SIG-M5 treated with dmso at 0.1 percent for 504 hours (cell line): ENCODE measurements at regions not wholly inside any gene's neighbourhood (a gene's known extent, or its start where the extent isn't known, plus 50 kb on each side); places are given as distances from the start of the nearest gene placed in this dataset.
"Not testable (repeated sequence)": the region's sequence is repeated elsewhere in the genome, so short reads cannot be mapped to it uniquely, and the experiment has no call there.

Experiments used
- DNase-seq: peaks from one replicate; lab custom pipeline; 2025; ENCODE audit not compliant: unreplicated experiment; lab: John Stamatoyannopoulos, UW

DNA sequence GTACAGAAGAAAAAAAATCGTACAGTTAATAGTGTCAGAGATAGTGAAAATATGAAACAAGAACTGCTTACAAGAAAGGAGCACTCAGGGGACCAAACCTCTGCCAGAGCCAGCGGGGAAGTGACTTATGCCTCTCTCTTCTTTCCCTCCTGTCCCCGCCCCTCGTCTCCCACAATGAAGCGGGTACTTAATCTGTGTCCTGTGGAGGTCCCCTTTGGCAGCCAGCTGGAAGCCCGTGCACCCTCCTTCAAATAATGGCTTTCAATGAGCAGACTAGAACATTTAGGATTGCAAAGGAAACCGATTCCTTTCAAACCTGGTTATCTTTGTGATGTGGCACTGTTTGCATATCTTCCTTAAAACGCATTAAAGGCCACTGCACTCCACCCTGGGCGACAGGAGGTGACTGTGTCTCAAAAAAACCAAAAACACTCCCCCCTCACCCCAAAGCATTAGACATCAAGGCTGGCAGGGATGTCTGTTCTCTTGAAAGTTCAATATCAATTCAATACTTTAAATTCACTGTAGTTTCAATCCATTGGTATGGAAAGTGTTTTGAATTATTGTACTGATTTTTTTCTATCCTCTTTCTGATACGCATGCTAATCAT lies 51.7 kb downstream of the PPIAL4C start:
- not testable (repeated sequence) for DNase-seq

DNA sequence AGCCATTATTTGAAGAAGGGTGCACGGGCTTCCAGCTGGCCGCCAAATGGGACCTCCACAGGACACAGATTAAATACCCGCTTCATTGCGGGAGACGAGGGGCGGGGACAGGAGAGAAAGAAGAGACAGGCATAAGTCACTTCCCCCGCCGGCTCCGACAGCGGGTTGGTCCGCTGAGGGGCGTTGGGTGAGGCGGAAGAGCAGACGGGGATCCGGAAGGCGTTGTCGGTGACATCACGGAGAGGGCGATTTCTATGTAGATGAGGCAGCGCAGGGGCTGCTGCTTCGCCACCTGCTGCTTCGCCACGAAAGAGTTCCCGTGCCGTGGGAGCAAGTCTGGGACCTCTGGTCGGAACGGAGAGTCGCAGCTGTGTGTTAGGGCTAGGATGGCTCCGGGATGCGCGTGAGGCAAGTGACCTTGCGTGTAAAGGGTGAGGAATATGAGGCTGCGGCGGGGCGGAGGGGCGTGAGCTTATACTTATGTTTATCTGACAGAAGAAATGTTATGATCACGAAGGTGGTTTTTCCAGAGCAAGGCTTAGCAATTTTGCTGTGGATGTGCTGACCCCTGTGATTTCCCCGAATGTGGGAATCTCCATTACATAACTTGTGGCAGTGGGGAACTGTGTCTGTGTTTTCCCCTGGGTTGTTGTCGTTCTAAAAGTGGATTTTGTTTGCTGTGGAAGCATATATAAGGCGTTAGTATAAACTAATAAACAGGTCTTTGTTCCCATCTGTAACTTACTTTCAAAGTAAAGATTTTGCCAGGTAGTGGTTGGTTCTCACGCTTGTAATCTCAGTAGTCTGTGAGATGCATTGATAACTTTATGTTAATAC lies 52.9 kb downstream of the PPIAL4C start:
- DNase-seq = peak; percentile 93

DNA sequence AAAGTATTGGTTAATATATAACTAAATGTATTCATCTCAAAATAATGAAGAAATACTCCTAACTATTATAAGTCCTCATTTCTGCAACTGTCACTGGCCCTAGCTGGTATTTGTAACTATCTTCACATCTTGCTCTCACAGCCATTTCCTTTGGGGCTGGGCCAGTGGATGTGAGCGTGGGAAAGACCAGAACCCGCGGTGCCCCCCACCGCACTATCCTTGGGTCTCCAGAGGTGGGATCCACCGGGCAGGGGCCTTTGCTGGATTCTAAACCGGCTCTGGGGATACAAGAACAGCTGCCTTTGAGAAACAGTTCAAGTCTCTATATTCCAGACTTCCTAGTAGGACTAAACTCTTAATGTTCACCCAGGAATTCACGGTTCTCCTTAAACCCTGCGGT lies 54.8 kb downstream of the PPIAL4C start:
- not testable (repeated sequence) for DNase-seq

DNA sequence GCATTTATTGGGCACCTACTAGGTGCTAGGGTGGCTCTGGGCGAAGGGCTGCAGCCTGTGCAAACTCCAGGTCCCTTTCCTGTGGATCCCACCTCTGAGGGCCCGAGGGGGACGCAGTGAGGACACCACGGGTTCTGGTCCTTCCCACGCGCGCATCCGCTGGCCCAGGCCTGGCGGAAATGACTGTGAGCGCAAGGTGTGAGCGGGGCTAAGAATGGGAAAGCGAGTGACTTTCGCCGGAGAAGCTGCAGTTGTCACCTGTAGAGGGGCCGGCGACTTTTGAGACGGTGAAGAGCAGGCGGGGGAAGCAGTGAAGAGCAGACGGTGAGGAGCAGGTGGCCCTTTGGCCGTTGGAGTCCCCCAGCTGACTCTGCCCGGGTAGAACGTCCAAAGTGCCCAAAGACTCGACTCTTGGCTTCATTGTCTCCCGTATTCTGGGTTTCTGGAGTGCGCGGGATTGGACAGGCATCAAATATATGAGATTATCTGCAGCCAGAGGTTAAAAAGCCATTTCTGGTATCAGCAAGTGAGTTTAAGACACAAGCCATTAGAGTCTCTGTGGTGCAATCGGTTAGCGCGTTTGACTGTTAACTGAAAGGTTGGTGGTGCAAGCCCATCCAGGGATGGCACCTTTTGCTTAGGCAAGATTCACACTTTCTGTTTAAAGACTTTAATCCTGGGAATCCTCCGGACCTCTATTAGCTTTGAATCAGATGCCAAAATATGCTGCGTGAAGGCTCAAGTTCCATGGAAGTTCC lies 55.4 kb downstream of the PPIAL4C start:
- DNase-seq = peak; percentile 31

DNA sequence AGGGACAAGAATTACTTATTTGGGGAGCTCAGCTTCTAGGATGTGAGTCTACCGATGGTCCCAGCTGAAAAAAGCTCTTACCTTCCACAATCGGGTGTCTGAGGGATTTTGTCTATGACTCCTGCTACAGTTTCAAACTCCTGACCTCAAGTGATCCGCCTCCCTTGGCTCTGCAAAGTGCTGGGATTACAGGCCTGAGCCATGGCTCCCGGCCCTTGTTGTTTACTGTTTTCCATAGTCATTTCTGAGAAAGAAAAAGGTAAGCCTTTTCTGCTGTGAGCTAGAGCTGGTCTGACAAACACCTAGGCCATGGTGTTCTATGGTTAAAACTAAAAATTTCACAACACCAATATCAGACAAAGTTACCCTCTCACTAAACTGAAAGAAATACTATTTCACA lies 57.5 kb downstream of the PPIAL4C start:
- DNase-seq = not testable (repeated sequence)

DNA sequence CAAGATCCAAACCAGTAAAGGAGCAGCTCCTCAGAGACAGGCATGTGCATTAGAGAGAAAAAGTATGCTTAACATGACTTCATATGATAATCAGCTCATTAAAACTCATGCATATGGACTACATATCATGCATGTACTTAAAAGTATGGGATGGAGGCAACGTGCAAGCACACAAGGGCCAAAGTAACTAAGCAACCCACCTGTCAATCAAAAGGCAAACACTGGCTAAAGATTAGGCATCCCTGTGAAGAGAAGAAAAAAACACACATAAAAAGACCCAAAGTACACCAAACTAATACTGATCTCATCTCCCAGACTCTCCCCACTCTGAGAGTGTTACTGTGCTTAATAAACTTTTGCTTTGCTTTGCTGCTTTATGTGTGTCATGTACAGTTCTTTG lies 61.2 kb downstream of the PPIAL4C start:
- not testable (repeated sequence) for DNase-seq

DNA sequence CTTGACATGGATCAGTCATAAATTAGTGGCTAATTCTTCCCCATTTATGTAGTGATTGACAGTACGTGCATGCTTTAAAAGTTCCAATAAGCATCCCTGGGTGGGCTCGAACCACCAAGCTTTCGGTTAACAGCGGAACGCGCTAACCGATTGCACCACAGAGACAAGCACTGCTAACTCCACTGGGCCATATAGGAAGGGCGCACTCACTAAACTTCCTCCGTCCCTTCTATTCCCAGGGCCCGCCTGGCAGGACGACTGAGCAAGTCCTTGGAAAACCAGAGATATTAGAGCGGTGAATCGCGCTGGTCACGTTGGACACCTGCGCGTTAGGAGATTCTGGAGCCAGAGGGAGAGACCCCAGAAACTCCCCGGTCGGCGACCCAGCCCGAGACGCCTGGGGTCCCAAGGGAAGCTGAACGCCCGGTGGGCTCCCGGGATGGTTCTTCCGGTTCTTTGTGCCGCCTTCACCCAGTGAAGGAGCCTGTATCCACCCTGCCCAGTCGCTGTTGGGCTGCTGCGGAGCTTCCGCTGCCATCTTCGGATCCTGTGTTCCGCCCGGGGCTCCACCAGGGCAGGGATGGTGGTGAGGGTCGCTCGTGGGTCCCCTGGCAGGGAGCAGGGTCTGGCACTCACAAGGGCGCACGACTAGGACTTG lies 62.8 kb downstream of the PPIAL4C start:
- DNase-seq = not testable (repeated sequence)

DNA sequence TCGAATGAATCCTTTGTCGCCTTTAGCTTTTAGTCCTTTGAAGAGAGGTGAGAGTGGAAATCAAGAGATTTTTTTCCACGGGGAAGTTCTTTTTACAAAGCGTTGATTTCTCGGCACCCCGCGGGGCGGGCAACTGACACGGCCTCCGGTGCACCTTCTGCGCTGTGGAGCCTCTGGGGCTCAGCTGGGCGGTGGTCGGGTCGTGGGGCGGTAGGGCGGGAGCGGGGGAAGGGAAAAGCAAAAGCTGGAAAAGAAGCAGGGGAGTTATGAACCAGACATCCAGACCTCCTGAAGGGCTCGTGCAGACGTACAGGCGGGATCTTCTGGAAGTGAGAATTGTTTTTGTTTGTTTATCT lies 63.3 kb downstream of the PPIAL4C start:
- DNase-seq = not testable (repeated sequence)

DNA sequence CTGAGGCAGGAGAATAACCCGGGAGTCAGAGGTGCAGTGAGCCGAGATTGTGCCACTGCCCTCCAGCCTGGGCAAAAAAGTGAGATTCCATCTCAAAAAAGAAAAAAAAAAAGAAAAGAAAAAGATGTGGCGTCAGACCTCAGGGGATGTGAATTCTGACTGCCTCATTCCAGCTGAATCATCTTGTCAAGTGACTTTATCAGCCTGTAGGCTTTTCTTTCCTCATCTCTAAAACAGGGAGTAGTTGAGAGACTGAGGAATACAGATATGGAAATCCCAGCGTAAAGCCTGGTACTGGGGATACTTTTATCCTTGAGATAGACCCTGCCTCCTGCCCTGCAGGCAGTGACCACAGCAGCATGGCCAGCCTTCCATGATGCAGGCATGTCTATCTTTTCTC lies 74.1 kb downstream of the PPIAL4C start:
- DNase-seq = not testable (repeated sequence)

DNA sequence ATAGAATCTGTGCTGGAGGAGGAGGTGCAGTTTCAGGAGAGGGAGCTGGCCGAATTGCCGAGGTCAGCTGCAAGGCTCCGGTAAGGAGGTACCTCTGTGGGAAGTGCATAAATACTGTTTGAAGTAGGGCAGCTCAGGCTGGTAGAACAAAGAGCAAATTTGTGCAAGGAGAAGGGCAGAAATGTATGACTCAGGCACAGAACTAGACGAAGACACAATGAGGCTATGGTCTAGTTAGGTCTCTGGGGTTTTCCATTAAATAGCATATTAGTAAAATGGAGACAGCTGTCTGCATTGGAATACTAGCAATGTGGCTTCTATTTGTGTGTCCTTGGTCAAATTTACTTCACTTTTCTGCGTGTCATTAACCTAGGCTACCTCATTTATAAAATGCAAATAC lies 74.5 kb downstream of the PPIAL4C start:
- DNase-seq = not testable (repeated sequence)

DNA sequence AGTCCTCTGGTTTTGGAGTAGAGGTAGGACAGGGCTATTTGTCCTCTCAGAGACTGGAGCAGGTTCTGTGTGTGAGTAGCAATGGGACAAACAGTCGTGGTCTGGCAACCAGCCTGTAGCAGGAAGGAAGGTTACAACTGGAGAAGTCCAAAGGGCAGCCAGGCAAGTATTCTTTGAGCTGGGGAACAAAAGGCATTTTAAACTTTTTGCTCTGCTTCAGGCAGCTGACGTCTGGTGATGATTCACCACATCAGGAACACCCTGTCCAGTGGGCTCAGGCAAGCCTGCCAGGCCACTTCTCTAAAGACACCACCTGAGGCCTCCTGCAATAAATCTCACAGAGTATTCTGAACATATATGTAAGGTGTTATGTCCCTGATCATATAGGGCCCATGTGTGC lies 81.0 kb downstream of the PPIAL4C start:
- DNase-seq = not testable (repeated sequence)

DNA sequence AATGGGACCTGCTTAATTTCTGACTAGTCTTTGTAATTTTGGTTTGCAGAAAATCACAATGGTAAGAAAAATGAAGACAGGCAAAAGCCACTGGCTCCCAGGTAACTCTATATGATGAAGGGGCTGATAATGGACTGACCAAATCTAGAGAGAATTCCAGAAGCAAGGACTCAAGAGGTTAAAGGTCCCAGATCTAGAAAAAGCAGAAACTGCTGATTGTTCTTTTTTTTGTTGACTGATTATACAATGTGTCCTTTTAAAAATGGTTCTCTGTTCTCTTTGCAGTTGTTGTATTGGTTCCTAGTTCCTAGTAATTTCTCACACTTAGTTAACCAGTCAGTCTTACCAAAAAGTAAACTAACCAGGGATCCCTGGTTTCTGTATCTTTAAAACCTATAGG lies 81.4 kb downstream of the PPIAL4C start:
- not testable (repeated sequence) for DNase-seq

DNA sequence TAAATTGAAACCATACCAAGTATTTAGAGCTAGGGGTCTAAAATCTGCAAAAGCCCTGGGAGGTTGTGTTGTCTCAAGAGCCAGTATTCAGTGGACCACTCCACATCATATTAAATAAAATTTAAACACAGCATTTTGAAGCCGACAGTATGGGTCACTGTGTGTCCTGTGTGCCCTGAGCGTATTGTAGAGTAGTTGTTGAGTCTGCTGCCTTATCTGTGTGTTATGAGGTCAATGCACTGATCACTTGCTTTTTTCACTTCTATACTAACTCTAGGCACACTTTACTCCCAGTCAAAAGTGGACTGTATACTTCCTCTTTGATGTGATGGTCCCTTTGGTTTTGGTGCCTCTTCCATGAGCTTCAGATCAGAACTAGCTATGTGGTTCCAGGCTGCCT lies 81.9 kb downstream of the PPIAL4C start:
- not testable (repeated sequence) for DNase-seq

DNA sequence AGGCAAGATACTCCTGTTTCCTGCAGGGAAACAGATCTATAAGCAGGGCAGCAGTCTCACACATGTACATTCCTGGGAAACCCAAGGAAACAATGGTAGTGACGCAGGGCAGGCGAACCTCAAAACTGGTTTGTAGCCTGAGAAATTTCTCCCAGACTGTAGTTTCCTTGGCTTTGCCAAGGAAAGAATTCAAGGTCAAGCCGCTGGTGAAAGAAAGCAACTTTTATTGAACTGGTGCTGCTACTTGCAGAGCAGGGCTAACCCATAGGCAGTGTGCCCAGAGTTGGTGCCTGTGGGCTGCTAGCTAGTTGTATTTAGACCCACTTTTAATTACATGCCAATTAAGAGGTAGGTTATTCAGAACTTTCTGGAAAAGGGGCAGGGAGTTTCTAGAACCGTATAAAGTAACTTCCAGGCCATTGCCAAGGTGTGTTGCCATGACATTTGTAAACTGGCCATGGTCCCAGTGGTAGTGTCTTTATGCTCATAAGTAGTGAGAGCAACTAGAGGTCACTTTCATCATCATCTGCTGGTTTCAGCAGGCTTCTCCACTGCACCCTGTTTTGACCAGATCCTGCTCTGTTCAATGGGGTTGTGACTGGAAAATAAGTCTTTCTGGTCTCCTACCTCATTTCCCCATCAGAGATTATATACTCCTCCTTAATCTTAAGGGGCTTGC lies 89.7 kb downstream of the PPIAL4C start:
- DNase-seq = not testable (repeated sequence)

DNA sequence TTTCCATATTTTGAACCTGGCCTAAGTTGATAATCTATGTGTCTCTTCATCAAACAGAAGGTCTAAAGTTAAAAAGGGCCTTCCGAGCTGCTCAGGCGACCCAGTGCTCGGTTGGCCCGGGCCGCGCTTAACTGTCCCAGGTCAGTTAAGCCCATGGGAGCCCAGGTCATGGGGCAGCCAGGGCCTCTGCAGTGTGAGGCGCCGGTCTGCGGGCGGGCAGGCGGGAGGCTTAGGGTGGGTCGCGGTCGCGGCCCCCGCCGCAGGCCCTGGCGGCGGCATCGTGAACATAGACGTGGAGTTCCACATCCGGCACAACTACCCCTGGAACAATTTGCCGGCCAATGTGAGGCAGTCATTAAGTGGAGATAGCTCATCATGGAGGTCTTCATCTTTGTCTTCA lies 91.3 kb downstream of the PPIAL4C start:
- not testable (repeated sequence) for DNase-seq

DNA sequence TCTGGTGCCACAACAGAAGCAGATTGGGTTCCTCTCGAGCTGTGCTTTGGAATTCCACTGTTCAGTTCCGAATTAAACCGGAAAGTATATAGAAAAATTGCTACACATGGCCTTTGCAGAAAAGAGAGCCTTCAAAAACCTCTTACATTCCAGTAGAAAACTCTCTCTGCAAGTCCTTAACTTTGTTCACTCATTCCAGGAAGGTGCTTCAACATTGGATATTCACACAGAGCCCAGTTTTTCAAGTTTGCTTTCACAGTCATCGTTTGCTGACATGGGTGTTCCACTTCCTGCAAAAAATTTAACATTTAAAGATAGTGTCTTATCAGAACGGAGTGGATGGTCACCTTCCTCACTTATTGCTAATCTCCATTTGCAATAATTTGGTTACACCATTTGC lies 93.7 kb downstream of the PPIAL4C start:
- not testable (repeated sequence) for DNase-seq

DNA sequence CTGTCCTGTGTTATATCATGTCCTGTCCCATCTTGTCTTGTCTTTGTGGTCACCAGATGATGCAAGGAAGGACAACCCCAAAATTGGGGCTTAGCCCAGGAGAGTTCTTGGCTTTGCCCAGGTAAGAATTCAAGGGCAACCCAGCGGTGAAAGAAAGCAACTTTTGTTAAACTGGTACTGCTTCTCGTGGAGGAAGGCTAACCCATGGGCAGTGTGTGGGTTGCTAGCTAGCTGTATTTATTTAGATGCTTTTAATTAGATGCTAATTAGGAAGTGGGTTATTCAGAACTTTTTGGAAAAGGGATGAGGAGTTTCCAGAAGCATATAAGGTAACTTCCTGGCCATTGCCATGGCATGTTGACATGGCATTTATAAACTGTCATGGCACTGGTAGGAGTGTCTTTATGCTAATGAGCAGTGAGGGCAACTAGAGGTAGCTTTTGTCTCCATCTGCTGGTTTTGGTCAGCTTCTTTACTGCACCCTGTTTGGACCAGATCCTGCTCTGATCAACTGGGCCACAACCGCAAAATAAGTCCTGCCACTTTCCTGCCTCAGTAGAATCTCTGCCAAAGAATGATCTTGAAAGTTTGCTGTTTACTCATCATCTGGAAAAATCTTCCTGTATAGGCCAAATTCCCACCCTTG lies 95.8 kb upstream of the FCGR1A start:
- not testable (repeated sequence) for DNase-seq

DNA sequence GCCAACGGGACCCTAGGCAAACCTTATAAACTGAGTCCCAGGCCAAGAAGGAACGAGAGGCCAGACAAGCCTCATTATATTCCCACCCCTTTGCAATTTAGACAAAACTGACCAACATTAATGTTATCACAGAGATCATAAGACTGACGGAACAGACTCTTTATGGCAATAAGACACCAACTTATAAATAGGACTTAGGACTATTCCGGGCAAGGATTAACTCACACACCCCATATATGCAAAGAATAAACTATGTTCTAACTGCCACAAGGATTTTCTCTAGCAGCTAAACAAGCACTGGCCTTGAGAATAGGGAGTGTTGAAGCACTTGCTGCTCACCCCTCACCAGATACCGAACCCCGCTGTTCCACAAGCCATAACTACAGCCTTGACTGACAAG lies 91.1 kb upstream of the FCGR1A start:
- DNase-seq = not testable (repeated sequence)

DNA sequence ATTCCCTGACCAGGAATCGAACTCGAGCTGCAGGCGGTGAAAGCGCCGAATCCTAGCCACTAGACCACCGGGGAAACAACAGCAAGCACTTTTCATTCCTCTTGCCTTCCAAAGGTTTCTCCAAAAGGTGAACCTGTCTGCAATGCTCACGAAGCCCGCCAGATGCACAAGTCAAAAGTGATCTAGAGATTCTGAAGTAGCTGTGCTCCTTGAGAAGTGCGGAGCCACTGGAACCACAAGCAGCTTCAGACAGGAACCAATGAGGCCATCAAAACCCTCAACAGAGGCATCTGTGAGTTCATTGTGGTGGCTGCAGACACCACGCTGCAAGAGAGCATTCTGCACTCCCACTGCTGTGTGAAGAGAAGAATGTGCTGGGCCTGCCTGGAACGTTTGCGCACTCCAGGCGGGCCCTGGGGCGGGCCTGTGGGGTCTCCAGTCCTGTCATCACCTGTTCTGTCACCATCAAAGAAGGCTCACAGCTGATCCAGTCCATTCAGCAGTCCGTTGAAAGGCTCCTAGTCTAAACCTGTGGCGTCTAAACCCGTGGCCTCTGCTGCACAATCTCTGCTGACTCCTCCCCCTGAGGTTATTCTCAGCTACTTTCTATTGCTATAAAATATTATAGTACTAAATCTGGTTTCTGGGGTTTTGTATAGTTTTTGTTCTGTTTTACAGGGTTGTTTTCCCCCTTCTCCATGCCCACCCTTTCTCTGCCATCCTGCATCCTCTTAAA lies 89.5 kb upstream of the FCGR1A start:
- DNase-seq = not testable (repeated sequence)
